Liver (tissue), 8 donors: ENCODE measurements at regions not wholly inside any gene's neighbourhood (a gene's known extent, or its start where the extent isn't known, plus 50 kb on each side); places are given as distances from the start of the nearest gene placed in this dataset.

ENCODE experiments used
- DNase-seq: peaks from one replicate; pipeline ENCODE4 v3.0.0-alpha.2; 2017; ENCODE audit warnings: low spot score
- H3K27ac ChIP-seq, 2 donors: one replicate each; pipeline ENCODE4 v1.7.0; 2013; ENCODE audit warnings: inconsistent platforms in 2 of 2, low read length in 2 of 2, control low read depth in 1 of 2, low read depth in 1 of 2, mild to moderate bottlenecking in 1 of 2
- H3K27me3 ChIP-seq, 4 donors: one replicate each; pipeline versions ENCODE4 v1.6.1 to v1.7.0; 2013; ENCODE audit warnings: low read length in 3 of 4, inconsistent platforms in 1 of 4, mild to moderate bottlenecking in 1 of 4, moderate library complexity in 1 of 4; ENCODE audit not compliant: control insufficient read depth in 4 of 4, insufficient read depth in 4 of 4
- H3K36me3 ChIP-seq, 4 donors: one replicate each; pipeline versions ENCODE4 v1.6.1 to v1.7.0; 2013; ENCODE audit warnings: low read length in 3 of 4, mild to moderate bottlenecking in 3 of 4, low read depth in 1 of 4, moderate library complexity in 1 of 4; ENCODE audit not compliant: control insufficient read depth in 4 of 4, insufficient read depth in 3 of 4
- H3K4me1 ChIP-seq, 4 donors: one replicate each; pipeline versions ENCODE4 v1.6.1 to v1.7.0; 2013; ENCODE audit warnings: low read length in 3 of 4, mild to moderate bottlenecking in 3 of 4, moderate library complexity in 1 of 4; ENCODE audit not compliant: control insufficient read depth in 4 of 4, insufficient read depth in 4 of 4
- H3K4me3 ChIP-seq, 3 donors: one replicate each; pipeline versions ENCODE4 v1.6.1 to v1.7.0; 2013; ENCODE audit warnings: low read length in 3 of 3, control low read depth in 1 of 3, low read depth in 1 of 3, mild to moderate bottlenecking in 1 of 3
- H3K9ac ChIP-seq, 2 donors: one replicate each; pipeline ENCODE4 v1.7.0; 2013; ENCODE audit warnings: low read length in 2 of 2, mild to moderate bottlenecking in 2 of 2, moderate library complexity in 2 of 2, control low read depth in 1 of 2, low read depth in 1 of 2
- H3K9me3 ChIP-seq, 4 donors: one replicate each; pipeline versions ENCODE4 v1.6.1 to v1.7.0; 2013; ENCODE audit warnings: low read length in 3 of 4; ENCODE audit not compliant: control insufficient read depth in 4 of 4
- ATF3 ChIP-seq: IDR thresholded peaks from 2 replicates; pipeline ENCODE4 v1.6.1; 2016; ENCODE audit warnings: antibody characterized with exemption
- CTCF ChIP-seq: fragments of 150-350 bp; IDR thresholded peaks from 2 replicates; pipeline ENCODE4 v1.5.1; 2017; ENCODE audit warnings: improper control_type of control experiment, low read depth, low read length; ENCODE audit not compliant: missing input control
- EGR1 ChIP-seq, 2 donors: IDR thresholded peaks; 2 replicates each; pipeline ENCODE4 v1.6.1; 2016 to 2018; ENCODE audit warnings: antibody characterized with exemption in 2 of 2, low read depth in 2 of 2
- FOXA1 ChIP-seq: IDR thresholded peaks from 2 replicates; pipeline ENCODE4 v1.6.1; 2016; ENCODE audit warnings: antibody characterized with exemption
- FOXA2 ChIP-seq: IDR thresholded peaks from 2 replicates; pipeline ENCODE4 v1.6.1; 2016; ENCODE audit warnings: antibody characterized with exemption
- GABPA ChIP-seq, 2 donors: IDR thresholded peaks in 1 of 2; conservative IDR thresholded peaks in 1 of 2; 2 replicates each; pipeline ENCODE4 v1.6.1; 2016; ENCODE audit warnings: antibody characterized with exemption in 2 of 2, mild to moderate bottlenecking in 1 of 2, moderate library complexity in 1 of 2
- HNF4G ChIP-seq: IDR thresholded peaks from 2 replicates; pipeline ENCODE4 v1.6.1; 2016; ENCODE audit warnings: antibody characterized with exemption
- JUND ChIP-seq, 2 donors: IDR thresholded peaks; 2 replicates each; pipeline ENCODE4 v1.6.1; 2016; ENCODE audit warnings: antibody characterized with exemption in 2 of 2
- MAX ChIP-seq: IDR thresholded peaks from 2 replicates; pipeline ENCODE4 v1.6.1; 2016; ENCODE audit warnings: antibody characterized with exemption
- NR2F2 ChIP-seq: IDR thresholded peaks from 2 replicates; pipeline ENCODE4 v1.6.1; 2016; ENCODE audit warnings: antibody characterized with exemption
- RAD21 ChIP-seq, 2 donors: IDR thresholded peaks; 2 replicates each; pipeline ENCODE4 v1.6.1; 2016; ENCODE audit warnings: antibody characterized with exemption in 2 of 2, mild to moderate bottlenecking in 2 of 2
- REST ChIP-seq: IDR thresholded peaks from 2 replicates; pipeline ENCODE4 v1.6.1; 2016; ENCODE audit warnings: antibody characterized with exemption, mild to moderate bottlenecking
- YY1 ChIP-seq: IDR thresholded peaks from 2 replicates; pipeline ENCODE4 v1.6.1; 2016; ENCODE audit warnings: antibody characterized with exemption, mild to moderate bottlenecking
- ZBTB33 ChIP-seq: IDR thresholded peaks from 2 replicates; pipeline ENCODE4 v1.6.1; 2016; ENCODE audit warnings: antibody characterized with exemption
- WGBS: extraction: QIAGEN DNeasy Blood & Tissue Kit; methylation state at CpG from one replicate; pipeline ENCODE4 v1.1.7; 2013; 5-methylcytosine and 5-hydroxymethylcytosine counted together
- donor health status: healthy.
- donor health status: healthy.
- donor health status: healthy.
- donor health status: healthy.
- donor health status: healthy.

- Histone ChIP-seq H3K4me3 (no peak overlapping the region), H3K27ac (no peak overlapping the region), H3K9me3 (peaks cover 0 to 7% (median 3%) of the 10 kb centered on the region in 4 donors), H3K27me3 (peaks cover 0 to 4% (median 0%) of the 10 kb centered on the region in 4 donors), H3K9ac (no peak overlapping the region), H3K36me3 (no peaks in the 10 kb centered on the region), H3K4me1 (no peaks in the 10 kb centered on the region)
- DNase-seq = no peak
- TF ChIP-seq REST = no peak
- no peak for TF ChIP-seq EGR1 (IDR thresholded peaks at IDR 0.05; ENCODE audit: low read depth in 2 of 2)
- TF ChIP-seq CTCF = no peak
- no peak for TF ChIP-seq FOXA1
- no peak for TF ChIP-seq ATF3
- TF ChIP-seq NR2F2 = no peak
- no peak for TF ChIP-seq JUND (IDR thresholded peaks at IDR 0.05)
- no peak for TF ChIP-seq GABPA (IDR thresholded peaks at IDR 0.05 in 1 of 2, conservative IDR thresholded peaks at IDR 0.05 in 1 of 2)
- WGBS = 63% methylated on average over 1 of the region's 1 CpG
Observed at GRCh38 chr9:103304797-103305196, 309.7 kb downstream of the CYLC2 start.

GRCh38 chr9:103319979-103320378, 324.8 kb downstream of the CYLC2 start:
- Histone ChIP-seq H3K9ac (no peak overlapping the region), H3K9me3 (no peaks in the 10 kb centered on the region), H3K36me3 (no peaks in the 10 kb centered on the region), H3K4me3 (no peak overlapping the region), H3K4me1 (no peaks in the 10 kb centered on the region), H3K27me3 (peaks cover 0 to 3% (median 0%) of the 10 kb centered on the region in 4 donors), H3K27ac (no peak overlapping the region)
- 23% methylated on average over 4 of the region's 4 CpGs for WGBS
- no peak for DNase-seq
- TF ChIP-seq ZBTB33 = no peak
- TF ChIP-seq REST = no peak
- no peak for TF ChIP-seq EGR1 (IDR thresholded peaks at IDR 0.05; ENCODE audit: low read depth in 2 of 2)
- no peak for TF ChIP-seq FOXA1
- no peak for TF ChIP-seq RAD21 (IDR thresholded peaks at IDR 0.05)
- TF ChIP-seq YY1 = no peak
- no peak for TF ChIP-seq HNF4G
- no peak for TF ChIP-seq MAX
- no peak for TF ChIP-seq NR2F2
- no peak for TF ChIP-seq FOXA2
